ENCODE measurements at regions not wholly inside any gene's neighbourhood (a gene's known extent, or its start where the extent isn't known, plus 50 kb on each side); places are given as distances from the start of the nearest gene placed in this dataset.

GRCh38 chr5:125439243-125439642, 692.8 kb upstream of the ZNF608 start:
- no peak for TF ChIP-seq POLR2A (IDR thresholded peaks at IDR 0.05)
- TF ChIP-seq, protein P1, sequence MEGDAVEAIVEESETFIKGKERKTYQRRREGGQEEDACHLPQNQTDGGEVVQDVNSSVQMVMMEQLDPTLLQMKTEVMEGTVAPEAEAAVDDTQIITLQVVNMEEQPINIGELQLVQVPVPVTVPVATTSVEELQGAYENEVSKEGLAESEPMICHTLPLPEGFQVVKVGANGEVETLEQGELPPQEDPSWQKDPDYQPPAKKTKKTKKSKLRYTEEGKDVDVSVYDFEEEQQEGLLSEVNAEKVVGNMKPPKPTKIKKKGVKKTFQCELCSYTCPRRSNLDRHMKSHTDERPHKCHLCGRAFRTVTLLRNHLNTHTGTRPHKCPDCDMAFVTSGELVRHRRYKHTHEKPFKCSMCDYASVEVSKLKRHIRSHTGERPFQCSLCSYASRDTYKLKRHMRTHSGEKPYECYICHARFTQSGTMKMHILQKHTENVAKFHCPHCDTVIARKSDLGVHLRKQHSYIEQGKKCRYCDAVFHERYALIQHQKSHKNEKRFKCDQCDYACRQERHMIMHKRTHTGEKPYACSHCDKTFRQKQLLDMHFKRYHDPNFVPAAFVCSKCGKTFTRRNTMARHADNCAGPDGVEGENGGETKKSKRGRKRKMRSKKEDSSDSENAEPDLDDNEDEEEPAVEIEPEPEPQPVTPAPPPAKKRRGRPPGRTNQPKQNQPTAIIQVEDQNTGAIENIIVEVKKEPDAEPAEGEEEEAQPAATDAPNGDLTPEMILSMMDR (IDR thresholded peaks at IDR 0.05): no peak
